Activated CD8-positive, alpha-beta T cell treated with anti-CD3 and anti-CD28 coated beads for 36 hours (primary cell): ENCODE measurements at regions not wholly inside any gene's neighbourhood (a gene's known extent, or its start where the extent isn't known, plus 50 kb on each side); places are given as distances from the start of the nearest gene placed in this dataset.

ENCODE experiments used
- ATAC-seq: fragments of 200-7000 bp; cut with Tn5 transposase; one replicate; pipeline ENCODE4 v1.10.0; 2021; ENCODE audit warnings: mild to moderate bottlenecking, moderate library complexity
- CTCF ChIA-PET: fragments of 350-600 bp; sonication (Branson Sonifier 250); formaldehyde crosslinking; loops from one replicate; lab custom pipeline; 2021; ENCODE audit warnings: antibody characterized with exemption; lab: Charles Lee
- POLR2A ChIA-PET: fragments of 350-600 bp; sonication (Branson Sonifier 250); formaldehyde crosslinking; loops from one replicate; lab custom pipeline; 2021; ENCODE audit warnings: antibody characterized with exemption; lab: Charles Lee
- DNase-seq: peaks from one replicate; pipeline ENCODE4 v3.0.0-alpha.2; 2020
- H3K27ac Mint-ChIP-seq: one replicate; pipeline ENCODE4 v1.8.0; 2021; ENCODE audit warnings: mild to moderate bottlenecking, mixed read lengths
- H3K27me3 Mint-ChIP-seq: one replicate; pipeline ENCODE4 v1.8.0; 2021; ENCODE audit warnings: mixed read lengths
- H3K36me3 Mint-ChIP-seq: one replicate; pipeline ENCODE4 v1.8.0; 2021; ENCODE audit warnings: low read depth, mixed read lengths
- H3K4me1 Mint-ChIP-seq: one replicate; pipeline ENCODE4 v1.8.0; 2021; ENCODE audit warnings: low read depth, mixed read lengths
- H3K4me3 Mint-ChIP-seq: one replicate; pipeline ENCODE4 v1.8.0; 2021; ENCODE audit warnings: mild to moderate bottlenecking, moderate library complexity, mixed read lengths
- H3K9me3 Mint-ChIP-seq: one replicate; pipeline ENCODE4 v1.8.0; 2021; ENCODE audit warnings: mixed read lengths
- CTCF ChIP-seq: fragments of 200-600 bp; IDR thresholded peaks from one replicate; pipeline ENCODE4 v1.8.0; 2022; ENCODE audit warnings: antibody characterized with exemption, mild to moderate bottlenecking
- intact Hi-C: fragments of 100-400 bp; cut with micrococcal nuclease; formaldehyde crosslinking; loops from one replicate; pipeline ENCODE4 v1.10.0; 2022

DNA sequence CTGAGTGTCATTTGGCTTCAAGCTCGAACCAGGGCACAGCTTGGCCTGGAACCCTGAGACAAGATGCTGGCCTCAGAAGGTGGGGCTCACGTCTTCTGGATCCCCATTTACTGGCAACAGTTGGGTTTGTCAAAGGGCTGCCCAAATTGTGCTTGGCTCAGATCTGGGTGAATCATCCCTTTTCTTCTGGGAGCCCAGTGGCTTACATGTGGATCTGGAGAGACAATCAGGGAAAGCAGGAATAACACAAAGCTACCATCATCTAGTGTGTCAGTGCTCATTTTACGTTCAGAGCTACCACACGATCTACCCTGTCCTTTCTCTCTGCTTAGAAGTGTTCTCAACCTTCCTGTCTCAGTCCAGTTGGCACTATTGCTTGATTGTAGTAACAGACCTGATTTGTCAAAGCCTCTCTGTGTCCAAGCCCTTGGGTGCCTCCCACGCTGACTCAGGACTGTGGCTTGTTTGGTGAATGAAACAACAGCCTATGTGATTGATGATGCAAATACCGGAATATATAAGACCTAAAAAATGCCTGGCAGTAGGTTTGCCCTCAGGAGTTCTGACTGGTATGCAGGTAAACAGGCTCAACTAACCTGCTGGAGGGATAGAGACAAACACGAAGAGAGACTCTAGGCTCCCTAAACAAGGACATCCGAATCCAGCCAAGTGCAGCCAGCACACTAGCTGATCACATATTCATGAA lies 974.3 kb downstream of the VRK1 start:
- TF ChIP-seq CTCF = no peak
- CTCF ChIA-PET = no interaction called here
- Mint-ChIP-seq H3K36me3 (no peaks in the 10 kb centered on the region), H3K4me3 (no peak overlapping the region), H3K9me3 (no peaks in the 10 kb centered on the region), H3K27me3 (no peaks in the 10 kb centered on the region), H3K27ac (no peak overlapping the region), H3K4me1 (no peaks in the 10 kb centered on the region)
- ATAC-seq (no peak), DNase-seq (no peak)
- POLR2A ChIA-PET = interaction anchor here (0.8 kb wide), 1 partner anchor 13 kb away, joined by 4 read pairs; no protein-coding TSS in a partner anchor
- intact Hi-C loops = no loop called here

- no peaks in the 10 kb centered on the region for H3K36me3 Mint-ChIP-seq
- H3K27me3 Mint-ChIP-seq = no peaks in the 10 kb centered on the region
- H3K9me3 Mint-ChIP-seq = peaks cover under 1% of the 10 kb centered on the region
- H3K4me1 Mint-ChIP-seq = peaks cover 12% of the 10 kb centered on the region
- no peak overlapping the region for H3K27ac Mint-ChIP-seq
- no peak overlapping the region for H3K4me3 Mint-ChIP-seq
- ChIA-PET CTCF (no interaction called here), POLR2A (interaction anchor here (0.7 kb wide), 1 partner anchor 109 kb away, joined by 3 read pairs; no protein-coding TSS in a partner anchor)
- ATAC-seq (no peak), DNase-seq (no peak)
- no peak for TF ChIP-seq CTCF
- intact Hi-C loops = no loop called here
These were observed 976.4 kb downstream of the VRK1 start for GRCh38 chr14:97773598-97773997.

- no peak for TF ChIP-seq CTCF
- intact Hi-C loops = no loop called here
- Mint-ChIP-seq H3K27me3 (no peaks in the 10 kb centered on the region), H3K27ac (no peak overlapping the region), H3K36me3 (no peaks in the 10 kb centered on the region), H3K4me3 (no peak overlapping the region), H3K9me3 (peaks cover 2% of the 10 kb centered on the region), H3K4me1 (peaks cover 18% of the 10 kb centered on the region)
- ChIA-PET POLR2A (interaction anchor here (0.8 kb wide), 1 partner anchor 9 kb away, joined by 3 read pairs; no protein-coding TSS in a partner anchor), CTCF (interaction anchor here (0.6 kb wide), 1 partner anchor 20 kb away, joined by 3 read pairs; no protein-coding TSS in a partner anchor)
- ATAC-seq = no peak
- DNase-seq = no peak
These were observed 979.8 kb downstream of the VRK1 start for GRCh38 chr14:97776890-97777558.

DNA sequence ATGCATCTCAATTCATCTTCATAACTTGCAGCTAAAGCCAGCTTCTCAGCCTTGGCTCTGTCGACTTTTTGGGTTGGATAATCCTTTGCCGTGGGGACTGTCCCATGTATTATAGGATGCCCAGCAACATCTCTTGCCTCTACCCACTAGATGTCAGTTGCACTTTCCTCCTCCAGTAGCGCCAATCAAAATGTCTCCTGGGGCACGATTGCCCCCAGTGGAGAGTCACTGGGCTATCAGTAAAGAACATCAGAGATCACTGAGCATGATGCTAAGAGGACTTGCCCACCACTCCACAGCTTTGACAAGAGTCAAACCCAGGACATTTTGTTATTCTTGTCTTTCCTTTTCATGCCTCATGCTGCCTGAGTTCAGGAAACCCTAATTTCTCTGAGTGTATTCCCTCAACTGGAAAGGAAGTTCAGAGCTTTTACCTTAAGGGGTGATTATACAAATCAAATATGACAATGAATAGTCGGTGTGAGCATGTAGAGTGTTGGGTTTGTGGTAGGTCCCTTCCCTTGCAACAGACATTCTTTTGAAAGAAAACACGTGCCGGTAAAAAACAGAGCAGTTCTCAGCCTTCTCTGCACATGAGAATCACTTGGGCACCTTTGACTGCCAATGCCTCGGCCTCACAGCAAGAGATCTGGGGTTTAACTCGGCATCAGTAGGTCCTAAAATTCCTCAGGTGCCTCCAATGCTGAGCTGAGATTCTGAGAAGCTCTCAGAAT lies 980.6 kb downstream of the VRK1 start:
- Mint-ChIP-seq H3K4me1 (peaks cover 18% of the 10 kb centered on the region), H3K27me3 (no peaks in the 10 kb centered on the region), H3K9me3 (peaks cover 2% of the 10 kb centered on the region), H3K4me3 (no peak overlapping the region), H3K27ac (no peak overlapping the region), H3K36me3 (no peaks in the 10 kb centered on the region)
- TF ChIP-seq CTCF = no peak
- intact Hi-C loops = no loop called here
- POLR2A ChIA-PET = interaction anchor here (0.8 kb wide), 1 partner anchor 8 kb away, joined by 3 read pairs; no protein-coding TSS in a partner anchor
- ATAC-seq = peak; percentile 69
- peak; percentile 38 for DNase-seq
- CTCF ChIA-PET = interaction anchor here (0.6 to 1.4 kb wide), 2 partner anchors 21 to 101 kb away, joined by 3 read pairs; no protein-coding TSS in a partner anchor
